HCT116 (cell line): ENCODE measurements at regions not wholly inside any gene's neighbourhood (a gene's known extent, or its start where the extent isn't known, plus 50 kb on each side); places are given as distances from the start of the nearest gene placed in this dataset.

Experiments used
- ATAC-seq: fragments of 200-7000 bp; cut with Tn5 transposase; 2 replicates; pipeline ENCODE4 v1.9.1; 2020; ENCODE audit warnings: mild to moderate bottlenecking, moderate library complexity
- BruUV-seq: library from RNA; stranded (reverse); fragments of 400-500 nt; replicated peaks from 2 replicates; lab custom pipeline; 2021; lab: Mats Ljungman, UMichigan
- CTCF ChIA-PET: fragments of 300-600 bp; sonication (Branson Sonifier 250); formaldehyde crosslinking; loops from one replicate; lab custom pipeline; 2021; ENCODE audit warnings: antibody characterized with exemption; lab: Charles Lee
- POLR2A ChIA-PET: fragments of 300-600, 350-600 bp; sonication (Branson Sonifier 250); formaldehyde crosslinking; loops from one replicate; lab custom pipeline; 2021; ENCODE audit warnings: antibody characterized with exemption; lab: Charles Lee
- RAD21 ChIA-PET, 2 experiments: fragments of 300-600 bp; sonication (Branson Sonifier 250); formaldehyde crosslinking; loops; one replicate each; lab custom pipeline; 2023; ENCODE audit warnings: low total read pairs in 2 of 2; ENCODE audit not compliant: uncharacterized antibody in 2 of 2, unreplicated experiment in 2 of 2, low non-redundant PET in 1 of 2; lab: Charles Lee
- DNase-seq: peaks from one replicate; pipeline ENCODE4 v3.0.0-alpha.2; 2010; ENCODE audit warnings: low read depth, low spot score
- H2AFZ ChIP-seq: fragments of 200-600 bp; shearing (Covaris generic), sonication (generic); 2 replicates; pipeline ENCODE4 v1.6.1; 2017; ENCODE audit warnings: low read depth, mixed run types, mixed read lengths, antibody characterized with exemption, low read length; ENCODE audit not compliant: poor library complexity, severe bottlenecking
- H3K27ac ChIP-seq: 2 replicates; pipeline ENCODE4 v1.5.1; 2012; ENCODE audit warnings: low read depth, low read length
- H3K27me3 ChIP-seq: fragments of 200-600 bp; sonication (generic); 2 replicates; pipeline ENCODE4 v1.6.1; 2016; ENCODE audit warnings: mixed run types, low read length, mixed read lengths; ENCODE audit not compliant: insufficient read depth
- H3K36me3 ChIP-seq, 2 experiments: fragments of 200-500 bp in 1 of 2; fragments of 200-600 bp in 1 of 2; sonication (Bioruptor generic) in 1 of 2; sonication (generic) in 1 of 2; 2 replicates each; pipeline versions ENCODE4 v1.5.1 to v1.6.1; 2014 to 2016; ENCODE audit warnings: low read length in 2 of 2, inconsistent platforms in 1 of 2, mixed read lengths in 1 of 2, mixed run types in 1 of 2; ENCODE audit not compliant: insufficient read depth in 2 of 2, control insufficient read depth in 1 of 2
- H3K4me1 ChIP-seq, 2 experiments: fragments of 200-600 bp in 1 of 2; sonication (generic) in 1 of 2; 2 replicates each; pipeline versions ENCODE4 v1.5.1 to v1.6.1; 2012 to 2017; ENCODE audit warnings: low read length in 2 of 2, inconsistent platforms in 1 of 2, mild to moderate bottlenecking in 1 of 2, mixed read lengths in 1 of 2, mixed run types in 1 of 2, moderate library complexity in 1 of 2; ENCODE audit not compliant: insufficient read depth in 2 of 2, control insufficient read depth in 1 of 2
- H3K4me2 ChIP-seq: fragments of 200-600 bp; sonication (generic); 2 replicates; pipeline ENCODE4 v1.6.1; 2017; ENCODE audit warnings: mixed run types, low read length, mixed read lengths
- H3K4me3 ChIP-seq, 2 experiments: fragments of 200-600 bp in 1 of 2; sonication (generic) in 1 of 2; replicated peaks in 1 of 2; 2 replicates each; pipeline ENCODE4 v1.5.1; 2011 to 2016; ENCODE audit warnings: low read length in 2 of 2, control low read depth in 1 of 2, low read depth in 1 of 2, mild to moderate bottlenecking in 1 of 2, mixed read lengths in 1 of 2, mixed run types in 1 of 2
- H3K79me2 ChIP-seq: fragments of 200-600 bp; sonication (generic); 2 replicates; pipeline ENCODE4 v1.6.1; 2017; ENCODE audit warnings: mild to moderate bottlenecking, mixed run types, low read length, moderate library complexity, mixed read lengths; ENCODE audit not compliant: insufficient read depth
- H3K9ac ChIP-seq: fragments of 200-600 bp; sonication (generic); 2 replicates; pipeline ENCODE4 v1.6.1; 2016; ENCODE audit warnings: low read length, mixed read lengths
- H3K9me2 ChIP-seq: fragments of 200-600 bp; sonication (generic), shearing (Covaris generic); 2 replicates; pipeline ENCODE4 v1.6.1; 2017; ENCODE audit warnings: mixed run types, mild to moderate bottlenecking, moderate library complexity; ENCODE audit not compliant: insufficient read depth
- H3K9me3 ChIP-seq, 2 experiments: fragments of 200-500 bp in 1 of 2; fragments of 200-600 bp in 1 of 2; sonication (Bioruptor generic) in 1 of 2; sonication (generic) in 1 of 2; 2 replicates each; pipeline ENCODE4 v1.6.1; 2014 to 2017; ENCODE audit warnings: low read length in 2 of 2, mixed read lengths in 2 of 2, inconsistent platforms in 1 of 2, low read depth in 1 of 2, mild to moderate bottlenecking in 1 of 2, mixed run types in 1 of 2, moderate library complexity in 1 of 2; ENCODE audit not compliant: control insufficient read depth in 1 of 2, insufficient read depth in 1 of 2
- H4K20me1 ChIP-seq: fragments of 200-600 bp; sonication (generic), shearing (Covaris generic); 2 replicates; pipeline ENCODE4 v1.6.1; 2017; ENCODE audit warnings: mixed run types, mild to moderate bottlenecking, moderate library complexity; ENCODE audit not compliant: insufficient read depth
- CEBPB ChIP-seq: IDR thresholded peaks from 2 replicates; pipeline ENCODE4 v1.6.1; 2012; ENCODE audit warnings: low read depth
- EGR1 ChIP-seq: IDR thresholded peaks from 2 replicates; pipeline ENCODE4 v1.6.1; 2012; ENCODE audit warnings: low read depth
- ELF1 ChIP-seq: IDR thresholded peaks from 2 replicates; pipeline ENCODE4 v1.6.1; 2012; ENCODE audit warnings: low read depth, borderline replicate concordance
- EZH2phosphoT487 ChIP-seq: fragments of 200-600 bp; IDR thresholded peaks from 2 replicates; pipeline ENCODE4 v1.6.1; 2018; ENCODE audit warnings: antibody characterized with exemption, borderline replicate concordance
- FOSL1 ChIP-seq: IDR thresholded peaks from 2 replicates; pipeline ENCODE4 v1.6.1; 2012; ENCODE audit warnings: low read depth
- JUND ChIP-seq: IDR thresholded peaks from 2 replicates; pipeline ENCODE4 v1.6.1; 2012
- POLR2A ChIP-seq: IDR thresholded peaks from 2 replicates; pipeline ENCODE4 v1.7.0; 2011; ENCODE audit warnings: borderline replicate concordance; ENCODE audit not compliant: insufficient read depth, insufficient read length; ENCODE audit errors: extremely low read depth
- RAD21 ChIP-seq: IDR thresholded peaks from 2 replicates; pipeline ENCODE4 v1.6.1; 2012; ENCODE audit warnings: low read depth, mild to moderate bottlenecking
- SP1 ChIP-seq: IDR thresholded peaks from 2 replicates; pipeline ENCODE4 v1.6.1; 2012; ENCODE audit warnings: low read depth
- ZFX ChIP-seq: fragments of 450-650 bp; IDR thresholded peaks from 2 replicates; pipeline ENCODE4 v1.6.1; 2017
- intact Hi-C: fragments of 100-400 bp; cut with micrococcal nuclease; formaldehyde crosslinking; loops from 2 replicates; pipeline ENCODE4 v1.10.0; 2022
- TF ChIP-seq, protein P1 (sequence below), 3 experiments: fragments of 200-600 bp in 1 of 3; sonication (generic) in 1 of 3; IDR thresholded peaks in 2 of 3; conservative IDR thresholded peaks in 1 of 3; 2 replicates each; pipeline ENCODE4 v1.5.1; 2012 to 2017; ENCODE audit warnings: low read depth in 2 of 3, low read length in 2 of 3, antibody characterized with exemption in 1 of 3, borderline replicate concordance in 1 of 3, control low read depth in 1 of 3, mild to moderate bottlenecking in 1 of 3, mixed read lengths in 1 of 3, mixed run types in 1 of 3, moderate library complexity in 1 of 3; ENCODE audit not compliant: insufficient read depth in 1 of 3
- TF ChIP-seq, protein P2 (sequence below): IDR thresholded peaks from 2 replicates; pipeline ENCODE4 v1.6.1; 2012

GRCh38 chr3:59411694-59412093 is 361.9 kb upstream of the CFAP20DC start:
- Histone ChIP-seq H3K4me3 (no peak overlapping the region), H3K36me3 (no peaks in the 10 kb centered on the region), H3K79me2 (no peaks in the 10 kb centered on the region), H3K27ac (no peak overlapping the region), H4K20me1 (no peaks in the 10 kb centered on the region), H3K4me2 (no peak overlapping the region), H2AFZ (no peak overlapping the region), H3K9ac (no peak overlapping the region), H3K27me3 (peaks cover 14% of the 10 kb centered on the region), H3K9me3 (no peaks in the 10 kb centered on the region), H3K9me2 (no peaks in the 10 kb centered on the region)
- intact Hi-C loops: no loop called here
- RAD21 ChIA-PET: no interaction called here
- ATAC-seq (no peak), DNase-seq (no peak)
- no TSS peak for BruUV-seq
- POLR2A ChIA-PET: no interaction called here
- no peak for TF ChIP-seq CEBPB
- no peak for TF ChIP-seq JUND
- no peak for TF ChIP-seq ZFX
- TF ChIP-seq EGR1: no peak
- TF ChIP-seq, protein P1, sequence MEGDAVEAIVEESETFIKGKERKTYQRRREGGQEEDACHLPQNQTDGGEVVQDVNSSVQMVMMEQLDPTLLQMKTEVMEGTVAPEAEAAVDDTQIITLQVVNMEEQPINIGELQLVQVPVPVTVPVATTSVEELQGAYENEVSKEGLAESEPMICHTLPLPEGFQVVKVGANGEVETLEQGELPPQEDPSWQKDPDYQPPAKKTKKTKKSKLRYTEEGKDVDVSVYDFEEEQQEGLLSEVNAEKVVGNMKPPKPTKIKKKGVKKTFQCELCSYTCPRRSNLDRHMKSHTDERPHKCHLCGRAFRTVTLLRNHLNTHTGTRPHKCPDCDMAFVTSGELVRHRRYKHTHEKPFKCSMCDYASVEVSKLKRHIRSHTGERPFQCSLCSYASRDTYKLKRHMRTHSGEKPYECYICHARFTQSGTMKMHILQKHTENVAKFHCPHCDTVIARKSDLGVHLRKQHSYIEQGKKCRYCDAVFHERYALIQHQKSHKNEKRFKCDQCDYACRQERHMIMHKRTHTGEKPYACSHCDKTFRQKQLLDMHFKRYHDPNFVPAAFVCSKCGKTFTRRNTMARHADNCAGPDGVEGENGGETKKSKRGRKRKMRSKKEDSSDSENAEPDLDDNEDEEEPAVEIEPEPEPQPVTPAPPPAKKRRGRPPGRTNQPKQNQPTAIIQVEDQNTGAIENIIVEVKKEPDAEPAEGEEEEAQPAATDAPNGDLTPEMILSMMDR (IDR thresholded peaks at IDR 0.05 in 2 of 3, conservative IDR thresholded peaks at IDR 0.05 in 1 of 3; ENCODE audit: borderline replicate concordance in 1 of 3, insufficient read depth in 1 of 3, low read depth in 2 of 3, low read length in 2 of 3): no peak
- no peak for TF ChIP-seq ELF1
- no peak for TF ChIP-seq EZH2phosphoT487
- no peak for TF ChIP-seq FOSL1
- TF ChIP-seq RAD21: no peak
- no peak for TF ChIP-seq SP1
- TF ChIP-seq POLR2A: no peak
- TF ChIP-seq, protein P2, sequence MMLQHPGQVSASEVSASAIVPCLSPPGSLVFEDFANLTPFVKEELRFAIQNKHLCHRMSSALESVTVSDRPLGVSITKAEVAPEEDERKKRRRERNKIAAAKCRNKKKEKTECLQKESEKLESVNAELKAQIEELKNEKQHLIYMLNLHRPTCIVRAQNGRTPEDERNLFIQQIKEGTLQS: no peak
- TF ChIP-seq, all 23 proteins: peak for 0
- CTCF ChIA-PET: no interaction called here
- no peaks in the 10 kb centered on the region for H3K4me1 ChIP-seq
